ENCODE measurements at regions not wholly inside any gene's neighbourhood (a gene's known extent, or its start where the extent isn't known, plus 50 kb on each side); places are given as distances from the start of the nearest gene placed in this dataset.

DNA sequence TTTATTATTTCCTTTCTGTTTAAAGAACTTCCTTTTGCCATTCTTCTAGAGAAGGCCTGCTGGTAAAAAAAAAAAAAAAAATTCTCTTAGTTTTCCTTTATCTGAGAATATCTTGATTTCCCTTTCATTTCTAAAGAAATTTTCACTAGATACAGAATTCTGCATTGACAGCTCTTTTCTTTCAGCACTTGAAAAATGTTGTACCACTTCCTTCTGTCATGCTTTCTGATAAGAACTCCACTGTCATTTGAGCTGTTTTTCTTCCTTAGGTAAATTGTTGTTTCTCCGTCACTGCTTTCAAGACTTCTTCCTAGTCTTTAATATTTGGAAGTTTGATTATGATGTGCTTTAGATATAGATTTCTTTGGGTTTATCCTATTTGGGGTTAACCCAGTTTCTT is 113.6 kb upstream of the BTG1 start:
- ChIA-PET CTCF (no interaction called here), POLR2A (no interaction called here)
- H3K4me1 Mint-ChIP-seq (ENCODE audit: low read depth, unreplicated experiment): peaks cover 5% of the 10 kb centered on the region
- no peaks in the 10 kb centered on the region for H3K27me3 ChIP-seq (replicated peaks; ENCODE audit: control insufficient read depth, insufficient read depth, low read length)
- no peaks in the 10 kb centered on the region for H3K9me3 Mint-ChIP-seq (ENCODE audit: unreplicated experiment)
- no peak overlapping the region for H3K4me3 Mint-ChIP-seq (ENCODE audit: unreplicated experiment)
- no peak overlapping the region for H3K27ac Mint-ChIP-seq (ENCODE audit: unreplicated experiment)
- DNase-seq: no peak
- BruUV-seq (replicated peaks): no TSS peak
- H3K27me3 Mint-ChIP-seq (ENCODE audit: insufficient read depth, unreplicated experiment): peaks cover 7% of the 10 kb centered on the region
- H3K4me1 ChIP-seq: no peaks in the 10 kb centered on the region
- H3K4me3 ChIP-seq (ENCODE audit: low read depth, low read length): no peak overlapping the region
- no peaks in the 10 kb centered on the region for H3K36me3 ChIP-seq (ENCODE audit: control insufficient read depth, insufficient read depth, low read length)
- intact Hi-C loops (cut with micrococcal nuclease; ENCODE audit: unreplicated experiment): no loop called here
- no peaks in the 10 kb centered on the region for H3K36me3 Mint-ChIP-seq (ENCODE audit: insufficient read depth, unreplicated experiment)
- no peak for TF ChIP-seq CTCF (IDR thresholded peaks at IDR 0.05; ENCODE audit: insufficient read depth in 1 of 2, low read depth in 1 of 2, low read length in 1 of 2, severe bottlenecking in 1 of 2, unreplicated experiment in 1 of 2)
- no peaks in the 10 kb centered on the region for H3K9me3 ChIP-seq

- Histone ChIP-seq H3K9me3 (no peaks in the 10 kb centered on the region), H3K4me3 (ENCODE audit: low read depth, low read length) (no peak overlapping the region), H3K27me3 (replicated peaks; ENCODE audit: control insufficient read depth, insufficient read depth, low read length) (no peaks in the 10 kb centered on the region), H3K4me1 (no peaks in the 10 kb centered on the region), H3K36me3 (ENCODE audit: control insufficient read depth, insufficient read depth, low read length) (no peaks in the 10 kb centered on the region)
- H3K9me3 Mint-ChIP-seq (ENCODE audit: unreplicated experiment): no peaks in the 10 kb centered on the region
- DNase-seq: no peak
- no peak overlapping the region for H3K27ac Mint-ChIP-seq (ENCODE audit: unreplicated experiment)
- TF ChIP-seq CTCF (IDR thresholded peaks at IDR 0.05; ENCODE audit: insufficient read depth in 1 of 2, low read depth in 1 of 2, low read length in 1 of 2, severe bottlenecking in 1 of 2, unreplicated experiment in 1 of 2): no peak
- H3K27me3 Mint-ChIP-seq (ENCODE audit: insufficient read depth, unreplicated experiment): peaks cover 4% of the 10 kb centered on the region
- no peaks in the 10 kb centered on the region for H3K4me1 Mint-ChIP-seq (ENCODE audit: low read depth, unreplicated experiment)
- BruUV-seq (replicated peaks): no TSS peak
- CTCF ChIA-PET: no interaction called here
- intact Hi-C loops (cut with micrococcal nuclease; ENCODE audit: unreplicated experiment): no loop called here
- POLR2A ChIA-PET: no interaction called here
- H3K36me3 Mint-ChIP-seq (ENCODE audit: insufficient read depth, unreplicated experiment): no peaks in the 10 kb centered on the region
- no peak overlapping the region for H3K4me3 Mint-ChIP-seq (ENCODE audit: unreplicated experiment)
These were observed 111.6 kb upstream of the BTG1 start for GRCh38 chr12:92257261-92257660.

- no peak for DNase-seq
- TF ChIP-seq CTCF (IDR thresholded peaks at IDR 0.05; ENCODE audit: insufficient read depth in 1 of 2, low read depth in 1 of 2, low read length in 1 of 2, severe bottlenecking in 1 of 2, unreplicated experiment in 1 of 2): no peak
- POLR2A ChIA-PET: no interaction called here
- Mint-ChIP-seq H3K27ac (ENCODE audit: unreplicated experiment) (no peak overlapping the region), H3K4me1 (ENCODE audit: low read depth, unreplicated experiment) (no peaks in the 10 kb centered on the region), H3K4me3 (ENCODE audit: unreplicated experiment) (no peak overlapping the region), H3K9me3 (ENCODE audit: unreplicated experiment) (no peaks in the 10 kb centered on the region), H3K27me3 (ENCODE audit: insufficient read depth, unreplicated experiment) (peaks cover 8% of the 10 kb centered on the region), H3K36me3 (ENCODE audit: insufficient read depth, unreplicated experiment) (no peaks in the 10 kb centered on the region)
- Histone ChIP-seq H3K9me3 (no peaks in the 10 kb centered on the region), H3K4me1 (no peaks in the 10 kb centered on the region), H3K4me3 (ENCODE audit: low read depth, low read length) (no peak overlapping the region), H3K36me3 (ENCODE audit: control insufficient read depth, insufficient read depth, low read length) (no peaks in the 10 kb centered on the region), H3K27me3 (replicated peaks; ENCODE audit: control insufficient read depth, insufficient read depth, low read length) (no peaks in the 10 kb centered on the region)
- BruUV-seq (replicated peaks): no TSS peak
- CTCF ChIA-PET: no interaction called here
- intact Hi-C loops (cut with micrococcal nuclease; ENCODE audit: unreplicated experiment): no loop called here
These were observed 110.1 kb upstream of the BTG1 start for GRCh38 chr12:92255741-92256140.

Measured in Caco-2 (cell line).